Endothelial cell (in vitro differentiated cells): ENCODE measurements at regions not wholly inside any gene's neighbourhood (a gene's known extent, or its start where the extent isn't known, plus 50 kb on each side); places are given as distances from the start of the nearest gene placed in this dataset.

ENCODE experiments used
- DNase-seq: peaks from one replicate; pipeline ENCODE4 v3.0.0; 2021; ENCODE audit warnings: low spot score
- H3K27ac Mint-ChIP-seq: one replicate; pipeline ENCODE4 v1.8.0; 2021; ENCODE audit warnings: mixed read lengths, inconsistent platforms; ENCODE audit not compliant: unreplicated experiment
- H3K27me3 Mint-ChIP-seq: one replicate; pipeline ENCODE4 v1.8.0; 2021; ENCODE audit warnings: mild to moderate bottlenecking, moderate library complexity, mixed read lengths, inconsistent platforms; ENCODE audit not compliant: unreplicated experiment
- H3K36me3 Mint-ChIP-seq: one replicate; pipeline ENCODE4 v1.8.0; 2021; ENCODE audit warnings: mild to moderate bottlenecking, low read depth, mixed read lengths, inconsistent platforms; ENCODE audit not compliant: unreplicated experiment
- H3K4me1 Mint-ChIP-seq: one replicate; pipeline ENCODE4 v1.8.0; 2021; ENCODE audit warnings: mild to moderate bottlenecking, mixed read lengths, inconsistent platforms; ENCODE audit not compliant: unreplicated experiment
- H3K4me3 Mint-ChIP-seq: one replicate; pipeline ENCODE4 v1.8.0; 2021; ENCODE audit warnings: mild to moderate bottlenecking, mixed read lengths, inconsistent platforms; ENCODE audit not compliant: unreplicated experiment
- H3K9me3 Mint-ChIP-seq: one replicate; pipeline ENCODE4 v1.8.0; 2021; ENCODE audit warnings: mixed read lengths, inconsistent platforms; ENCODE audit not compliant: unreplicated experiment
- CTCF ChIP-seq: fragments of 200-600 bp; sonication (generic); IDR thresholded peaks from one replicate; pipeline ENCODE4 v1.5.0; 2021; ENCODE audit warnings: antibody characterized with exemption; ENCODE audit not compliant: unreplicated experiment

GRCh38 chr5:39580702-39581453 lies 156.1 kb upstream of the DAB2 start:
- TF ChIP-seq CTCF, result no peak
- H3K27me3 Mint-ChIP-seq, result no peaks in the 10 kb centered on the region
- no peak overlapping the region for H3K4me3 Mint-ChIP-seq
- H3K36me3 Mint-ChIP-seq, result no peaks in the 10 kb centered on the region
- peaks cover 15% of the 10 kb centered on the region for H3K4me1 Mint-ChIP-seq
- DNase-seq, result no peak
- no peaks in the 10 kb centered on the region for H3K9me3 Mint-ChIP-seq
- H3K27ac Mint-ChIP-seq, result no peak overlapping the region

- H3K27ac Mint-ChIP-seq, result peak overlapping the region; percentile 40
- no peak for DNase-seq
- no peak for TF ChIP-seq CTCF
- H3K9me3 Mint-ChIP-seq, result no peaks in the 10 kb centered on the region
- peaks cover 15% of the 10 kb centered on the region for H3K4me1 Mint-ChIP-seq
- no peak overlapping the region for H3K4me3 Mint-ChIP-seq
- no peaks in the 10 kb centered on the region for H3K27me3 Mint-ChIP-seq
- H3K36me3 Mint-ChIP-seq, result no peaks in the 10 kb centered on the region
These were observed 155.0 kb upstream of the DAB2 start for GRCh38 chr5:39579750-39580149.

GRCh38 chr5:39578887-39579497 lies 154.2 kb upstream of the DAB2 start:
- DNase-seq, result no peak
- Mint-ChIP-seq H3K9me3 (no peaks in the 10 kb centered on the region), H3K4me3 (no peak overlapping the region), H3K36me3 (no peaks in the 10 kb centered on the region), H3K27me3 (no peaks in the 10 kb centered on the region), H3K4me1 (peaks cover 15% of the 10 kb centered on the region), H3K27ac (peak overlapping the region; percentile 40)
- TF ChIP-seq CTCF, result peak; percentile 91

GRCh38 chr5:39577529-39577928 lies 152.7 kb upstream of the DAB2 start:
- no peaks in the 10 kb centered on the region for H3K27me3 Mint-ChIP-seq
- peaks cover 15% of the 10 kb centered on the region for H3K4me1 Mint-ChIP-seq
- no peak for TF ChIP-seq CTCF
- H3K27ac Mint-ChIP-seq, result no peak overlapping the region
- no peaks in the 10 kb centered on the region for H3K9me3 Mint-ChIP-seq
- H3K36me3 Mint-ChIP-seq, result no peaks in the 10 kb centered on the region
- DNase-seq, result no peak
- no peak overlapping the region for H3K4me3 Mint-ChIP-seq

- no peak for DNase-seq
- no peak overlapping the region for H3K27ac Mint-ChIP-seq
- H3K36me3 Mint-ChIP-seq, result no peaks in the 10 kb centered on the region
- no peaks in the 10 kb centered on the region for H3K9me3 Mint-ChIP-seq
- no peak overlapping the region for H3K4me3 Mint-ChIP-seq
- H3K4me1 Mint-ChIP-seq, result no peaks in the 10 kb centered on the region
- peak; percentile 76 for TF ChIP-seq CTCF
- no peaks in the 10 kb centered on the region for H3K27me3 Mint-ChIP-seq
These were observed 145.7 kb upstream of the DAB2 start for GRCh38 chr5:39570403-39571027.
